Brain microvascular endothelial cell (primary cell): ENCODE measurements at regions not wholly inside any gene's neighbourhood (a gene's known extent, or its start where the extent isn't known, plus 50 kb on each side); places are given as distances from the start of the nearest gene placed in this dataset.

Experiments
- DNase-seq: peaks from one replicate; pipeline ENCODE4 v3.0.0-alpha.2; 2020
- H3K27ac ChIP-seq: fragments of 250-450 bp; sonication (Bioruptor Pico); 2 replicates; pipeline ENCODE4 v1.5.1; 2020; ENCODE audit warnings: mild to moderate bottlenecking, moderate library complexity
- H3K27me3 ChIP-seq: fragments of 250-450 bp; sonication (Bioruptor Pico); replicated peaks from 2 replicates; pipeline ENCODE4 v1.5.1; 2020; ENCODE audit warnings: mild to moderate bottlenecking
- H3K36me3 ChIP-seq: fragments of 250-450 bp; sonication (Bioruptor Pico); replicated peaks from 2 replicates; pipeline ENCODE4 v1.5.1; 2020; ENCODE audit warnings: mild to moderate bottlenecking
- H3K4me3 ChIP-seq: 2 replicates; pipeline ENCODE4 v1.5.1; 2011; ENCODE audit warnings: low read depth, mild to moderate bottlenecking, control low read depth, low read length, moderate library complexity
- in situ Hi-C: cut with HindIII; loops from 2 replicates; pipeline ENCODE4 v1.10.0; 2017; ENCODE audit warnings: low sequenced_read_pairs, low pct_ligation_motif_present
- TF ChIP-seq, protein P1 (sequence below): IDR thresholded peaks from 2 replicates; pipeline ENCODE4 v1.5.1; 2011; ENCODE audit warnings: low read depth, mild to moderate bottlenecking, moderate library complexity, low read length, control low read depth, inconsistent platforms; ENCODE audit errors: missing control alignments

DNA sequence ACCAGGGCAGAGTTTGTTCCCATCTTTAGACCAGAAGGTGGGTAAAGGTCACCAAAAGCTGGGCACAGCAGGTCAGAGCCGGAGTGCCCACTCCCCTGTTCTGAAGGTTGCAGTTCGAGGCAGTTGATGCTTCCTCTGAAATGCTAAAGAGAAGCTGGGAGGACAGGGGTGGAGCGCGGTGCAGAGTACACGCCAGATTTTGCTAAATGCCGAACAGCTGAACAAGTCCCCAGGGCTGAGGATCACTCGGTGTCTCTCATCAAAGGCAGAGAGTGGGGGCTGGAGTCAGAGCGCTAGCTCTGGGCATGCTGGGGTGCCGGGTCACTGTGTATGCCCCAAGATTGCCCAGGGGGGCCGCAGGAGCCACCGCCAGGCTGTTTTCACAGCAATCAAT lies 197.0 kb downstream of the BCOR start:
- Histone ChIP-seq H3K27ac (no peak overlapping the region), H3K27me3 (no peaks in the 10 kb centered on the region), H3K36me3 (no peaks in the 10 kb centered on the region), H3K4me3 (no peak overlapping the region)
- TF ChIP-seq, protein P1, sequence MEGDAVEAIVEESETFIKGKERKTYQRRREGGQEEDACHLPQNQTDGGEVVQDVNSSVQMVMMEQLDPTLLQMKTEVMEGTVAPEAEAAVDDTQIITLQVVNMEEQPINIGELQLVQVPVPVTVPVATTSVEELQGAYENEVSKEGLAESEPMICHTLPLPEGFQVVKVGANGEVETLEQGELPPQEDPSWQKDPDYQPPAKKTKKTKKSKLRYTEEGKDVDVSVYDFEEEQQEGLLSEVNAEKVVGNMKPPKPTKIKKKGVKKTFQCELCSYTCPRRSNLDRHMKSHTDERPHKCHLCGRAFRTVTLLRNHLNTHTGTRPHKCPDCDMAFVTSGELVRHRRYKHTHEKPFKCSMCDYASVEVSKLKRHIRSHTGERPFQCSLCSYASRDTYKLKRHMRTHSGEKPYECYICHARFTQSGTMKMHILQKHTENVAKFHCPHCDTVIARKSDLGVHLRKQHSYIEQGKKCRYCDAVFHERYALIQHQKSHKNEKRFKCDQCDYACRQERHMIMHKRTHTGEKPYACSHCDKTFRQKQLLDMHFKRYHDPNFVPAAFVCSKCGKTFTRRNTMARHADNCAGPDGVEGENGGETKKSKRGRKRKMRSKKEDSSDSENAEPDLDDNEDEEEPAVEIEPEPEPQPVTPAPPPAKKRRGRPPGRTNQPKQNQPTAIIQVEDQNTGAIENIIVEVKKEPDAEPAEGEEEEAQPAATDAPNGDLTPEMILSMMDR, result no peak
- no peak for DNase-seq
- in situ Hi-C loops, result loop anchor here (25.0 kb wide), 1 partner anchor 88 kb away; no protein-coding TSS in a partner anchor

GRCh38 chrX:39903343-39903742 lies 194.4 kb downstream of the BCOR start:
- Histone ChIP-seq H3K4me3 (no peak overlapping the region), H3K27ac (no peak overlapping the region), H3K27me3 (no peaks in the 10 kb centered on the region), H3K36me3 (no peaks in the 10 kb centered on the region)
- no peak for DNase-seq
- in situ Hi-C loops, result loop anchor here (25.0 kb wide), 1 partner anchor 91 kb away; no protein-coding TSS in a partner anchor
- TF ChIP-seq, protein P1, result no peak

GRCh38 chrX:39903937-39904336 lies 193.8 kb downstream of the BCOR start:
- Histone ChIP-seq H3K4me3 (no peak overlapping the region), H3K36me3 (no peaks in the 10 kb centered on the region), H3K27ac (no peak overlapping the region), H3K27me3 (no peaks in the 10 kb centered on the region)
- in situ Hi-C loops, result loop anchor here (25.0 kb wide), 1 partner anchor 92 kb away; no protein-coding TSS in a partner anchor
- DNase-seq, result no peak
- TF ChIP-seq, protein P1, result no peak

GRCh38 chrX:39904816-39905537 lies 192.8 kb downstream of the BCOR start:
- Histone ChIP-seq H3K4me3 (no peak overlapping the region), H3K27ac (no peak overlapping the region), H3K27me3 (no peaks in the 10 kb centered on the region), H3K36me3 (no peaks in the 10 kb centered on the region)
- no peak for DNase-seq
- TF ChIP-seq, protein P1, result no peak
- in situ Hi-C loops, result loop anchor here (25.0 kb wide), 1 partner anchor 93 kb away; no protein-coding TSS in a partner anchor

- no peak for DNase-seq
- in situ Hi-C loops, result loop anchor here (25.0 kb wide), 1 partner anchor 93 kb away; no protein-coding TSS in a partner anchor
- H3K36me3 ChIP-seq, result no peaks in the 10 kb centered on the region
- no peak overlapping the region for H3K4me3 ChIP-seq
- no peaks in the 10 kb centered on the region for H3K27me3 ChIP-seq
- no peak overlapping the region for H3K27ac ChIP-seq
- TF ChIP-seq, protein P1, result no peak
Observed at GRCh38 chrX:39905538-39905891, 192.2 kb downstream of the BCOR start.
